Lower leg skin (tissue), 3 donors: ENCODE measurements at regions not wholly inside any gene's neighbourhood (a gene's known extent, or its start where the extent isn't known, plus 50 kb on each side); places are given as distances from the start of the nearest gene placed in this dataset.

Experiments
- CTCF ChIP-seq, 3 donors: fragments of 450-650 bp; IDR thresholded peaks; one replicate each; pipeline ENCODE4 v1.5.1; 2016; ENCODE audit warnings: antibody characterized with exemption in 3 of 3, mild to moderate bottlenecking in 3 of 3, moderate library complexity in 2 of 3
- POLR2A ChIP-seq, 2 donors: fragments of 450-650 bp; IDR thresholded peaks; one replicate each; pipeline ENCODE4 v1.6.1; 2016 to 2017; ENCODE audit warnings: antibody characterized with exemption in 2 of 2, mild to moderate bottlenecking in 1 of 2, moderate library complexity in 1 of 2

- TF ChIP-seq POLR2A (IDR thresholded peaks at IDR 0.05) = no peak
- TF ChIP-seq CTCF (IDR thresholded peaks at IDR 0.05) = no peak
Measured at GRCh38 chr9:90539286-90539685, 103.3 kb downstream of the DIRAS2 start.
